ENCODE measurements at regions not wholly inside any gene's neighbourhood (a gene's known extent, or its start where the extent isn't known, plus 50 kb on each side); places are given as distances from the start of the nearest gene placed in this dataset.

DNA sequence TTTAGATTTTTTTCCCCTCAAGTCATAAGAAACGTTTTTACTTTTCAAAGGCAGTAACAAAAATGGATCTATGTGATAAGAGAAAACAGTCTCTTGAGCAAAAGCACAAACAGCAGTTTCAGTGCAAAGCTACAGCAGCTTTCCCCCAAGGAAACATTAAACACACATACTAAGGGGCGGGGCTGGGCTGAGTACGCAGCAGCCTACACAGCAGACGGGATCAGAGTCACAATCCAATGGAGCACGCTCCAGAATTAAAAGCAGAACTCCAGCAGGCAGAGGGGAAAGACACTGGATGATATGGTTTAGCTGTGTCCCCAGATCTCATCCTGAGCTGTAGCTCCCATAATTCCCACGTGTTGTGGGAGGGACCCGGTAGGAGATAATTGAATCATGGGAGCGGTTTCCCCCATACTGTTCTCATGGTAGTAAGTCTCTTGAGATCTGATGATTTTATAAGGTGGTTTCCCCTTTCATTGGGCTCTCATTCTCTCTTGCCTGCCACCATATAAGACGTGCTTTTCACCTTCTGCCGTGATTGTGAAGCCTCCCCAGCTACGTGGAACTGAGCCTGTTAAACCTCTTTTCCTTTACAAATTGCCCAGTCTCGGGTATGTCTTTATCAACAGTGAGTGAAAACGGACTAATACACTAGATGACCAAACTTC, 116.2 kb upstream of the SLCO3A1 start:
- DNase-seq (ENCODE audit: low read depth) = no peak

GRCh38 chr15:91741986-91742385, 111.5 kb upstream of the SLCO3A1 start:
- DNase-seq (ENCODE audit: low read depth) = no peak

GRCh38 chr15:91751611-91752010, 101.9 kb upstream of the SLCO3A1 start:
- DNase-seq (ENCODE audit: low read depth) = no peak

DNA sequence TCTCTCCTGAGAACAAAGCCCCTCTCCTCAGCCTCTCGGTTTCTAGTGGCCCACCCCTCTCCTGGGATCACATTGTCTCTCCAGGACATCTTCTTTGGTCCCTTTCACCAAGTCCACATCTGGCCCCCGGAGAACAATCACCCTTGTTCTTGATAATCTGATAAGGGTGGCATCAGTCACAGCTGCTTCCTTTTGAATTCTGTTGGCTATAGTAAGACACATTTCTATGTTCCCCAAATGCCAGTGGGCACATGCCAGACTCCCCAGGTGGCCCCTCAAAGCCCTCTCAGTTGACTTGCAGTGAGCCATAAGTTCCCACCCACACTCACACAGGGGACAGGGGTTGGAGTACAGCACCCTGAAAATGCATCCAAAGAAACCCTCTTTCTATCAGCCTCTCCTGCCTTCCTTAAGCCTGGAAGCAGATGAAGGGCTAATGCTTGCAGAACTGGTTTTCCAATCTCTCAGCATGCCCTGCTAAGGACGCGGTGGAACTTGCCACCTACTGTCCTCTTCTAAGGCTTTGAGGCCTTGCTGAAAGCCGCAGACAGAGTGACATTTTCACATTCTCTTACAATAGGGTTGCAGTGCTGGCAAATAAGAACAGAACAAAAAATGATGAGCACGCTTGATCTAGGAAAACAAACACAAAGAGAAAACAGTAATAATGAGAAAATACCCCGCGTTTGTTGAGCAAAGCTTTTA, 101.3 kb upstream of the SLCO3A1 start:
- DNase-seq (ENCODE audit: low read depth) = no peak

GRCh38 chr15:91759560-91759959, 93.9 kb upstream of the SLCO3A1 start:
- no peak for DNase-seq (ENCODE audit: low read depth)

GRCh38 chr15:91765660-91766059, 87.8 kb upstream of the SLCO3A1 start:
- no peak for DNase-seq (ENCODE audit: low read depth)

DNA sequence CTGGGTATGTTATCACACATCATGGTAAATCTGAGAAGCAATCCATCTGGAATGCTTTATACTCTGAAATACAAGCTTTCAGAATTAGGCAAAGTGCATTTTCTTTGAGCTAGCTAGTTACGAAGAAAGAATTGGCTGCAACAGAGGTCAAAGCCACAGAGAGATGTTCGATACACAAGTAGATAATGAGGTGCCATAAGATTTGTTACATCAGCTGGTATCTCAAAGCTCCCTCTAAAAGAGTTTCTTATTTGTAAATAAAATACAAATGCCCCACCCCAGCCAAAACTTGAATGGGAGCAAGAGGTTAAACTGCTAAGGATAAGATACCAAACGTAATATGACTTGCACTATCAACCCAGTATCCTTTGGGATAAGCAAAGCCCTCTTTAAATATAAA, 84.0 kb upstream of the SLCO3A1 start:
- DNase-seq (ENCODE audit: low read depth) = no peak

DNA sequence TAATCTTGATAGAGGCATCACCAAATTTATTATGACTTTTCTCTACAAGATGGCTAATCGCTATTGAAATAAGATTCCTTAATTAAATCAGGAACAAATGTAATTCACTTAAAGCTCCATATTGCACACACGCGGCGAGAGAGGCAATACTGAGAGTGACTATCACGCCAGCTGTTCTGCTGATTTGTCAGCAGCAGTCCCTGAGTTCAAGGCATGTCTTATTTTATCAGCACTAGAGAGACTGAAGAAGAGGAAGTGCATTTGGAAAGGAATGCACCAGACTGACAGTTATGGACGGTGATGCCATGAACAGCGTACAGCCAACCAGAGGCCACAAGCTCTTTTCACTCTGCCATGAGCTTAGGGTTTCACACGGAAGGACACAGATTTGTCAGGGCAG, 83.6 kb upstream of the SLCO3A1 start:
- no peak for DNase-seq (ENCODE audit: low read depth)

DNA sequence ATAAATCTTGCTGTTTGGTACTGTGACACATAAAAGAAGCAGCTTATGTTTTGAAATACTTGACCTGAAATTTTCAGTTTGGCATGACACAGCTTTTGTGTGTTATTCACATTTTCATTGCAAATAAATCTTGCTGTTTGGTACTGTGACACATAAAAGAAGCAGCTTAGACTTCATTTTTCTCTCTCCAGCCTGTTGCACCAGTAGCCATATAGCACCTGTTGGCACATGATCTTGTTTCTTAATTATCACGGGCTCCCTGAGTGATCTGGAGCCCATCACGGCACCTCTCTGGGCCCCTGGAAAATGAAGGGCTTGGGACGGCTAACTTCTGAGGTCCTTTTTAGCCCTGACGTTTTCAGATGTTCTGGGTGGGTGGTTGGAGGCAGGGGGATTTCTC, 77.4 kb upstream of the SLCO3A1 start:
- no peak for DNase-seq (ENCODE audit: low read depth)

GRCh38 chr15:91779960-91780359, 73.5 kb upstream of the SLCO3A1 start:
- DNase-seq (ENCODE audit: low read depth) = no peak

DNA sequence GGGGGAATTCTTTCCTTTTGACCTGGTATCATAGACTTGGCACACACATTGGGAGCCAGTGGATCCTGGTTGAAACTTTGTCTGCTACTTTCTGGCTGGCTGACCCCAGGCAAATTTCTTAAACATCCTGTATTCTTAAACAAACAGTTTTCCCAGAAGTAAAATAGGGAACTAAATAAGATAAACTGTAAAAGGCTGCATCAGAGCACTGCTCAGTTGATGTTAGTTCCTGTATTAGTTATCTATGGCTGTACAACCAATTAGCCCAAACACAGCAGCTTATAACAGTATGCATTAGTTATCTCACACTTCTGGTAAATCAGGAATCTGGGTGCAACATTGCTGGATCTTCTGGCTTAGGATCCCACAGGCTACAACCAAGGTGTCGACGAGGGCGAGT, 73.1 kb upstream of the SLCO3A1 start:
- DNase-seq (ENCODE audit: low read depth) = no peak

DNA sequence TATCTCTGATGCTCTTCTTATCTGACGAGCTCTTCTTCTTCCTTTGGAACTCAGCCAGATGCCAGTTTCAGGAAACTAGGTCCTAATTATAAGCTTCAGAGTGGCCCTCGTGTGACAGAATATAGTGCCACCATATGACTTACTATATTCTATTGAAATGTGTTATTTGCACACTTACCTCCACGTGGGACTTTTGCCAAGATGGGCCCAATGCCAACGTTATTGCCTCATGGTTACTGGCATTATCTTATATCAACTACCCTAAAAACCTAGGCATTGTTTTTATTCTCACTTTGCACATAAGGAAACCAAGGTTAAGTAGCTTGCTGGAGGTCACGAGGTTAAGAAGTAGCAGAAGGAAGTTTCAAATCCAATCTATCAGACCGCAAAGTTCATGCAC, 71.3 kb upstream of the SLCO3A1 start:
- DNase-seq (ENCODE audit: low read depth) = no peak

GRCh38 chr15:91783008-91783407, 70.5 kb upstream of the SLCO3A1 start:
- DNase-seq (ENCODE audit: low read depth) = no peak

GRCh38 chr15:91783451-91783850, 70.1 kb upstream of the SLCO3A1 start:
- DNase-seq (ENCODE audit: low read depth) = no peak

GRCh38 chr15:91784973-91785709, 68.4 kb upstream of the SLCO3A1 start:
- DNase-seq (ENCODE audit: low read depth) = no peak

GRCh38 chr15:91787198-91787597, 66.3 kb upstream of the SLCO3A1 start:
- no peak for DNase-seq (ENCODE audit: low read depth)

GRCh38 chr15:91789136-91789535, 64.4 kb upstream of the SLCO3A1 start:
- DNase-seq (ENCODE audit: low read depth) = no peak

- DNase-seq (ENCODE audit: low read depth) = no peak
Observed at GRCh38 chr15:91790836-91791235, 62.7 kb upstream of the SLCO3A1 start.

- DNase-seq (ENCODE audit: low read depth) = no peak
Observed at GRCh38 chr15:91793771-91794170, 59.7 kb upstream of the SLCO3A1 start.

DNA sequence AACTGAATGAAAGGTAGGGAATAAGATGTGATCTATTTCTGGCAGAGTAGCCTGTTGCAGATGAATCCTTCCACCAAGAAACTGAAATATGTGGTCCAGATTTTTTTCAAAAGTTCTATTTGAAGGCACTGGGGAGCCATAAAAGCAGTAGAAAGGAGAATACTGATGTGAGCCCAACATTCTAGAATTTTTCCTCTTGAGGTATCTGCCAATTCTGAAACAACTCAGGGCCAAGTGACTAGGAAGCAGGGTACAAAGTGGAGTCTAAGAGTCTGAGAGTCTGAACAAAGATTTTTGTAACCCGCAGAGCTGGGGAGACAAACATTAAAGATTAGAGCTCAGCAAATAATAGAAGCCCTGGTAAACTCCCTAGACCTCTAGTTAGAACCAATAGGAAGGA, 58.3 kb upstream of the SLCO3A1 start:
- DNase-seq (ENCODE audit: low read depth) = no peak

DNA sequence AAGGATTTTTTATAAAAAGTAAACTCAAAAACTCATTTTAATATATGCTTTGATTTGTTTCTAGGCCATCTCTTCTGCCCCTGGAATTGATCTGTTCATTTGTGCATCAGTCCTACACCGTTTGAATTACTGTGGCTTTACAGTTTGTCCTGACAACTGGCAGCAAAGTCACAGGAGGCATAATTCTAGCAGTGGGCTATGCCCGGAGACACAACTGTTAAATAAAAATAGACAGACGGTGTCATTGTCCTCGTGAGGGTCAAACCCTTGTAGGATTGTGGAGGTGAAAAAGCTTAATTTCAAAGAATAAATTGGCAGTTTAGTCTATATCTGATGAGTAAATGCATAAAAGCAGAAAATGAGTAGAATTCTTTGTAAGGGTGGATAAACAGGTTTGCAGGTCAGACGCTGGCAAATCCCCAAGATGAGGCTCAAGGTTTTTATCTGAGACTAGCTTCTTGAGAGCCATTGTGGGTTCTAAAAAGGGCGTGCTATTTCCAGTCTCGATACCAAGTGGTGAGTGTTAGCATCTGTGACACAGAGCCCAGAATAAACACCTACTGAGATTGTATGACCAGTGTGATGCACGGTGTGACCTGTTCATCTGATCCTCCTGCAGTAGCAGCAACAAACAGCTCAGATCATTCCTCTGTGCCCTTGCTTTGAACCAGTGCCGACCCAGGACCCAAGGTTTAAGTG, 51.5 kb upstream of the SLCO3A1 start:
- no peak for DNase-seq (ENCODE audit: low read depth)

- no peak for DNase-seq (ENCODE audit: low read depth)
Observed at GRCh38 chr15:91803260-91803659, 50.2 kb upstream of the SLCO3A1 start.

Data from stimulated activated CD4-positive, alpha-beta T cell treated with anti-CD3 and anti-CD28 coated beads, Interleukin-2, amount 100 ng/mL, for 4 hours (primary cell).